T-helper 2 cell treated with Interferon-gamma antibody and Interleukin-4, amounts not matched to agents 5 μg/mL and 100 μg/mL, for 36 hours (primary cell): ENCODE measurements at regions not wholly inside any gene's neighbourhood (a gene's known extent, or its start where the extent isn't known, plus 50 kb on each side); places are given as distances from the start of the nearest gene placed in this dataset.
A peak's percentile ranks its signal among the peaks of the same experiment; 100 is the strongest.

Source experiments
- DNase-seq: peaks from one replicate; pipeline ENCODE4 v3.0.0; 2021; ENCODE audit warnings: low spot score
- H3K27ac Mint-ChIP-seq: one replicate; pipeline ENCODE4 v1.8.0; 2021; ENCODE audit warnings: mild to moderate bottlenecking, mixed read lengths
- H3K27me3 Mint-ChIP-seq: one replicate; pipeline ENCODE4 v1.8.0; 2021; ENCODE audit warnings: low read depth, mixed read lengths
- H3K36me3 Mint-ChIP-seq: one replicate; pipeline ENCODE4 v1.8.0; 2021; ENCODE audit warnings: low read depth, mixed read lengths
- H3K4me1 Mint-ChIP-seq: one replicate; pipeline ENCODE4 v1.8.0; 2021; ENCODE audit warnings: low read depth, mixed read lengths
- H3K4me3 Mint-ChIP-seq: one replicate; pipeline ENCODE4 v1.8.0; 2022; ENCODE audit warnings: mild to moderate bottlenecking, moderate library complexity, mixed read lengths
- H3K9me3 Mint-ChIP-seq: one replicate; pipeline ENCODE4 v1.8.0; 2021; ENCODE audit warnings: mixed read lengths

DNA sequence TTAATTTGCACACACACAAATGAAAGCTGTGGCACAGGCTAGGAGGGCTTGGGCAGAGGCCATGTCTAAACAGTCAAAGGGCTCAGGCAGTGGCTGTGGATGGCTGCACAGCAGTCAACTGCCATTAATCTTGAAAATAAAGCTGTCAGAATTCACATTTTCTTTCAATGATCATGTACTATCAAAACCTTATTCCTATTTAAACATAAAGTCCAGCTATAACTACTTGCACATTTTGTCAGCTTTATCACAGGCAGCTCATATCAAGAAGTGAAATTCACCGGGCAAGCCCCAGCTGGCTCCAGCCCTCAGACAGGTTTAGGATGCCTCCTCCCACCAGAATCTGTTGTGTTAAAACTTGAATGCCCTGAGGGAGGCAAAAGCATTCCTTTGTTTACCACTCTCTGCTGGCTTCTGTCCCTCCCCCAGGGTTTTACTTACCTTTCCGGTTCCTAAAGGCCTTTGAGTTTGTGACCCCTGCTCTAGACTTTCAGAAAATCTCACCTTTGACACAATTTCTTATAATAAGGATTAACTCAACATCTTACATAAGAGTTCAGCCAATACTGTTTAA lies 54.9 kb upstream of the GRAMD2B start:
- H3K27me3 Mint-ChIP-seq = peaks cover 6% of the 10 kb centered on the region
- DNase-seq = no peak
- no peaks in the 10 kb centered on the region for H3K36me3 Mint-ChIP-seq
- H3K4me1 Mint-ChIP-seq = peaks cover under 1% of the 10 kb centered on the region
- no peak overlapping the region for H3K4me3 Mint-ChIP-seq
- H3K27ac Mint-ChIP-seq = no peak overlapping the region
- no peaks in the 10 kb centered on the region for H3K9me3 Mint-ChIP-seq

DNA sequence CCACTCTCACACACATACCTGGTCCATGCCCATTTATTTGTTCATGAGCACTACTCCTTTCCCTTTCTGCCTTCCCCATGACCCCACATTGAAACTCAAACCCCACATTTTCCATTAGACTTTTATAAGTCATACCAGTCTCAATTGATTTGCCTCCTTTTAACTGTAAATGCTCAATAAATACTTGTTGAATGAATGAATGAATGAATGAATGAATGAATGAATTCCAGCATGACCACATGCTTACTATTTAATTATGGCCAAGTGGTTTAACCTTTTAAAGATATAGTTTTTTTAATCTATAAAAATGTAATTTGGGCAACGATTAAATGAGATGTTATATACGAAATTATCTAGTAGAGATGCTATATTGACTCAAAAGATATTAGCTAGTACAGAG lies 54.1 kb upstream of the GRAMD2B start:
- Mint-ChIP-seq H3K9me3 (no peaks in the 10 kb centered on the region), H3K36me3 (no peaks in the 10 kb centered on the region), H3K4me3 (no peak overlapping the region), H3K27ac (no peak overlapping the region), H3K4me1 (peaks cover 8% of the 10 kb centered on the region), H3K27me3 (peaks cover 6% of the 10 kb centered on the region)
- DNase-seq = no peak

DNA sequence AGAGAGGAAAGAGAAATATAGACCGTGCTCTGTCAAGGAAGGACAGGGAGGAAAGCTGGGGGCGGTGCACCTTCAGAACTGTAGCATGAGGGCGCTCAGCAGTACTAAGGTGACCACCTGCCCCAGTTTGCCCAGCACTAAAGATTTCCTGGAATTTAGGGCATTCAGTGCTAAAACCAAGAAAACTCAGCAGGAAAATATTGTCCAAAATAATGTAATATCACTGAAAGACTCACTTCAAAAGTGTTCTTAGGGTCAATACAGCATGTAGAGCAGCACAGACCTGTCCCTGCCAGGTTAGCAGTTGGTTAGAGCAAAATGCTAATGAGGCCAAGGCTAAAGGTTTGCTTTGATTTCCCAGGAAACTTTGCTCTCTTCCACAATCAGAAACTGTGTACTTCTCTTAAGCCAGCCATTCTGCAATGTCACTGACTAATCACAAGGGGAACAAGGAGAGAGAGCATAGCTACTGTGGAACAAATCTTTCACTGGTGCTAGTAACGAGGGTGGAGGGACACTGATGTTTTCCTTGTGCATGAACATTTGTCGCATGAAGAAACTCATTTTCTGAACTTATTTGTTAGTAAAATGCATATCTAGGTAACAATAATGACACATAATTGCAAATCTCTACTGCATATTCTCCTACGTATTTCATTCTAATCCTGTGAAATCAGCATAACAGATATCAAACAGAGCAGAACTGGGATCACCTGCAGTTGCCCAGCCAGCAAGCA lies 53.0 kb upstream of the GRAMD2B start:
- Mint-ChIP-seq H3K27me3 (peaks cover 6% of the 10 kb centered on the region), H3K36me3 (no peaks in the 10 kb centered on the region), H3K27ac (no peak overlapping the region), H3K4me3 (no peak overlapping the region), H3K4me1 (peaks cover 14% of the 10 kb centered on the region), H3K9me3 (no peaks in the 10 kb centered on the region)
- DNase-seq = no peak

DNA sequence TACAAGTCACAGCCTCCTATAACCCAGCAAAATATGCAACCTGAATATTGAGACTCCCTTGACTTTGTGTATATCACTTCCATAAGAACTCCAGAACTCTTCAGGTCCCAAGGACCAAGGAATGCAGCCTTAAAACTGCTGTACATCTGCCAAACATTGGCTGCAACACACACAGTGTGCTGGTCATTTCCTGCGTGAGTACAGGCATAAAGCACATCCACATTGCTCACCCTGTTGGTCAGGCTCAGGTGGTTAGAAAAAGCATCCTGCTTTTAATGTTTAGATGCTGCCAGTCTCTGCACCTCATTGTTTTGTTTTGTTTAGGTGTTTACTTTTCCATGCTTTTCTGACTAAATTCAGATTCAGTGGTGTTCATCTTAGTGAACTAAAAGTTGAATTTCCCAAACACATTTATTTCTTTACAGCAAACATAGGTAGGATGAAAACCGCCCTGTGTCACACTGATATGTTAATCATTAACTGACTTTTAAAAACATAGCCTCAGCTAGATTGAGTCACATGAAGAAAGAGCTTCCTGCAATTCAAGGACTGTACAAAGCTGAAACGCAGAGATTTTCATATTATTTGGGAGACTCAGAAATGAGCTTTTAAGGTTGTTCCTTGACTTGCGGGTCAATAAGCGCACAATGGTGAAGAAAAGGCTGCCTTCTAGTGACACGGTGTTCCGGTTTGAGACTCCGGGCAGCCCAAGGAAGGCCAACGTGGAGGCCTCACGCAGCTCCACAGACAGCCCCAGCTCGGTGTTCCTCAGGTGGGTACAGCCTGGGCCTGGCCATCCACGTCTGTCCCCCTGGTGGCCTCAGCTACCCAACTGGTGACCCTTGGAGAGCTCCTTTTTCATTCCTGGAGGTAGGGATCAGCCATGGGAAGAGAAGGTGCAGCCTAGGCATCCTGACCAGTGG lies 52.2 kb upstream of the GRAMD2B start:
- Mint-ChIP-seq H3K4me1 (peaks cover 14% of the 10 kb centered on the region), H3K9me3 (no peaks in the 10 kb centered on the region), H3K27me3 (peaks cover 6% of the 10 kb centered on the region), H3K36me3 (no peaks in the 10 kb centered on the region), H3K27ac (no peak overlapping the region), H3K4me3 (no peak overlapping the region)
- no peak for DNase-seq

DNA sequence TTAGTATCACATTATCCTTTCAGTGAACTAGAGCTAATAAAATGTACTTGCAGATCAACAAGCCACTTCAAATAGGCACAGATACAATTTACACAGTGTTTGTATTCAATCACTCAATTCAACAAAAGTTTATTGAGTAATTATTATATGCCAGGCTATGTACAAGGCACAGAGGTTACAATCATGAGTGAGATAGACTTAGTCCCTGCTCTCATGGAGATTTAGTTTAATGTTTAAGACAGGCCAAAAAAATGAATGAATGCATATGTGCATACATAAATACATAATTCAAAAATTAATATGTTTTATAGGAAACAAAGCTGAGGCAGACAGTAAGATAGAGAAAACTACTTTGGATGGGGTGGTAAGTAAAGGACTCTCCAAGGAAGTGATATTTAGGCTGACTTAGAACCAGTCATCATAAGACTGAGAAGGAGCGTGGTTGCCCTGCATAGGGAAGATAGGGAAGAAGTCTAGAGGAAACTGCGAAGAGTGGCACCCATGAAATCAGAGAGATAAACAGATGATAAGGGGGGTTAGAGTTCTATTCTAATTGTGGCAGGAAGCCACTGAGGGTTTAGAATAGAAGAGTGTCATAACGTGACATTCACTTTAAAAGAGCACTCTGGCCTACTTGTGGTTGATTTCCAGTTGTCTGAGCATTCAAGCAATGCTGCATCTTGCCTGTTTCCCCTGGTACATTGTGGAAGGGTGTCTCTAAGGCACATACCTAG lies 49.7 kb upstream of the GRAMD2B start:
- Mint-ChIP-seq H3K4me1 (peaks cover 14% of the 10 kb centered on the region), H3K9me3 (no peaks in the 10 kb centered on the region), H3K27me3 (peaks cover 6% of the 10 kb centered on the region), H3K4me3 (no peak overlapping the region), H3K27ac (no peak overlapping the region), H3K36me3 (no peaks in the 10 kb centered on the region)
- peak; percentile 7 for DNase-seq
